IMR-90 (cell line): ENCODE measurements at regions not wholly inside any gene's neighbourhood (a gene's known extent, or its start where the extent isn't known, plus 50 kb on each side); places are given as distances from the start of the nearest gene placed in this dataset.

Source experiments
- ATAC-seq: fragments of 200-7000 bp; cut with Tn5 transposase; 2 replicates; pipeline ENCODE4 v1.9.1; 2020; ENCODE audit warnings: low read depth, mild to moderate bottlenecking, moderate library complexity
- BruUV-seq: library from RNA; stranded (reverse); fragments of 400-500 nt; replicated peaks from 2 replicates; lab custom pipeline; 2021; lab: Mats Ljungman, UMichigan
- CTCF ChIA-PET: fragments of 300-600 bp; formaldehyde crosslinking; extraction: SDS; loops from one replicate; lab custom pipeline; 2021; ENCODE audit warnings: antibody characterized with exemption; lab: Yijun Ruan, JAX
- POLR2A ChIA-PET: fragments of 300-600 bp; sonication (Branson Sonifier 250); formaldehyde crosslinking; loops from one replicate; lab custom pipeline; 2022; ENCODE audit warnings: antibody characterized with exemption; ENCODE audit not compliant: unreplicated experiment; lab: Charles Lee
- DNase-seq: peaks from one replicate; pipeline ENCODE4 v3.0.0; 2013
- H2AFZ ChIP-seq: replicated peaks from 2 replicates; pipeline ENCODE3; 2013; ENCODE audit warnings: low read length, mild to moderate bottlenecking; ENCODE audit not compliant: poor library complexity
- H2AK5ac ChIP-seq: 2 replicates; pipeline ENCODE4 v1.6.1; 2013; ENCODE audit warnings: low read depth, low read length, inconsistent platforms
- H2AK9ac ChIP-seq: replicated peaks from 2 replicates; pipeline ENCODE3; 2013; ENCODE audit warnings: mild to moderate bottlenecking, low read depth, low read length, moderate library complexity; ENCODE audit not compliant: poor library complexity
- H2BK120ac ChIP-seq: 2 replicates; pipeline ENCODE4 v1.6.1; 2013; ENCODE audit warnings: low read depth, low read length, inconsistent platforms
- H2BK15ac ChIP-seq: 3 replicates; pipeline ENCODE4 v1.6.1; 2013; ENCODE audit warnings: low read depth, low read length, inconsistent platforms
- H2BK20ac ChIP-seq: 2 replicates; pipeline ENCODE4 v1.6.1; 2013; ENCODE audit warnings: low read depth, mild to moderate bottlenecking, inconsistent platforms, low read length, moderate library complexity
- H2BK5ac ChIP-seq: 2 replicates; pipeline ENCODE4 v1.6.1; 2013; ENCODE audit warnings: mild to moderate bottlenecking, low read depth, low read length, inconsistent platforms; ENCODE audit not compliant: poor library complexity, severe bottlenecking
- H3K14ac ChIP-seq: replicated peaks from 2 replicates; pipeline ENCODE4 v1.6.1; 2013; ENCODE audit warnings: low read depth, low read length, inconsistent platforms
- H3K18ac ChIP-seq: 2 replicates; pipeline ENCODE4 v1.6.1; 2013; ENCODE audit warnings: low read depth, low read length, control low read depth
- H3K23ac ChIP-seq: 2 replicates; pipeline ENCODE4 v1.6.1; 2013; ENCODE audit warnings: low read depth, low read length, inconsistent platforms
- H3K27ac ChIP-seq: 2 replicates; pipeline ENCODE4 v1.5.1; 2013; ENCODE audit warnings: mild to moderate bottlenecking, control low read depth, low read length; ENCODE audit not compliant: insufficient read depth
- H3K27me3 ChIP-seq: 2 replicates; pipeline ENCODE4 v1.6.1; 2013; ENCODE audit warnings: low read length; ENCODE audit not compliant: control insufficient read depth, insufficient read depth
- H3K36me3 ChIP-seq: 2 replicates; pipeline ENCODE4 v1.6.1; 2013; ENCODE audit warnings: low read length, mixed read lengths; ENCODE audit not compliant: control insufficient read depth, insufficient read depth
- H3K4ac ChIP-seq: 2 replicates; pipeline ENCODE4 v1.6.1; 2013; ENCODE audit warnings: low read depth, low read length, inconsistent platforms
- H3K4me1 ChIP-seq: 2 replicates; pipeline ENCODE4 v1.6.1; 2013; ENCODE audit warnings: low read length, mixed read lengths; ENCODE audit not compliant: control insufficient read depth, insufficient read depth
- H3K4me2 ChIP-seq: 2 replicates; pipeline ENCODE4 v1.6.1; 2013; ENCODE audit warnings: low read depth, mild to moderate bottlenecking, control low read depth, low read length, moderate library complexity
- H3K4me3 ChIP-seq: 2 replicates; pipeline ENCODE4 v1.5.1; 2013; ENCODE audit warnings: low read depth, mild to moderate bottlenecking, control low read depth, low read length, moderate library complexity; ENCODE audit not compliant: insufficient read depth
- H3K56ac ChIP-seq: 2 replicates; pipeline ENCODE4 v1.6.1; 2013; ENCODE audit warnings: low read length, inconsistent platforms; ENCODE audit not compliant: insufficient read depth; ENCODE audit errors: extremely low read depth
- H3K79me1 ChIP-seq, 2 experiments: 2 replicates each; pipeline ENCODE4 v1.6.1; 2013; ENCODE audit warnings: low read length in 2 of 2, inconsistent platforms in 1 of 2, low read depth in 1 of 2
- H3K9ac ChIP-seq: 2 replicates; pipeline ENCODE4 v1.6.1; 2013; ENCODE audit warnings: low read depth, low read length, control low read depth
- H3K9me1 ChIP-seq: 2 replicates; pipeline ENCODE4 v1.6.1; 2013; ENCODE audit warnings: low read length, inconsistent platforms; ENCODE audit not compliant: insufficient read depth
- H3K9me3 ChIP-seq: 2 replicates; pipeline ENCODE4 v1.6.1; 2013; ENCODE audit warnings: low read length; ENCODE audit not compliant: control insufficient read depth, insufficient read depth
- H4K20me1 ChIP-seq: 2 replicates; pipeline ENCODE4 v1.6.1; 2013; ENCODE audit warnings: low read length, inconsistent platforms; ENCODE audit not compliant: insufficient read depth
- H4K5ac ChIP-seq: 2 replicates; pipeline ENCODE4 v1.6.1; 2013; ENCODE audit warnings: mild to moderate bottlenecking, low read depth, low read length, control low read depth
- H4K8ac ChIP-seq, 2 experiments: 2 replicates each; pipeline ENCODE4 v1.6.1; 2013; ENCODE audit warnings: low read depth in 2 of 2, low read length in 2 of 2, control low read depth in 1 of 2, inconsistent platforms in 1 of 2
- H4K91ac ChIP-seq: 2 replicates; pipeline ENCODE4 v1.6.1; 2013; ENCODE audit warnings: low read depth, low read length, inconsistent platforms; ENCODE audit not compliant: insufficient read depth
- CEBPB ChIP-seq: IDR thresholded peaks from 2 replicates; pipeline ENCODE4 v1.6.1; 2012; ENCODE audit warnings: low read depth, low read length, improper control_type of control experiment
- CTCF ChIP-seq: conservative IDR thresholded peaks from 2 replicates; pipeline ENCODE4 v1.5.1; 2012; ENCODE audit warnings: mild to moderate bottlenecking, low read depth, low read length, improper control_type of control experiment
- MAFK ChIP-seq: IDR thresholded peaks from 2 replicates; pipeline ENCODE4 v1.6.1; 2012; ENCODE audit warnings: low read depth, low read length, improper control_type of control experiment
- MAZ ChIP-seq: IDR thresholded peaks from 2 replicates; pipeline ENCODE4 v1.6.1; 2012; ENCODE audit warnings: low read depth, mild to moderate bottlenecking, low read length, improper control_type of control experiment, moderate library complexity, borderline replicate concordance
- MXI1 ChIP-seq: IDR thresholded peaks from 2 replicates; pipeline ENCODE4 v1.6.1; 2012; ENCODE audit warnings: low read depth, mild to moderate bottlenecking, low read length, moderate library complexity, borderline replicate concordance
- POLR2A ChIP-seq: IDR thresholded peaks from 2 replicates; pipeline ENCODE4 v1.6.1; 2012; ENCODE audit warnings: mild to moderate bottlenecking, low read depth, low read length
- RAD21 ChIP-seq: IDR thresholded peaks from 2 replicates; pipeline ENCODE4 v1.6.1; 2012; ENCODE audit warnings: low read length, improper control_type of control experiment
- RCOR1 ChIP-seq: IDR thresholded peaks from 2 replicates; pipeline ENCODE4 v1.6.1; 2012; ENCODE audit warnings: mild to moderate bottlenecking, low read length, improper control_type of control experiment; ENCODE audit not compliant: insufficient replicate concordance
- RFX5 ChIP-seq: IDR thresholded peaks from 2 replicates; pipeline ENCODE4 v1.8.0; 2012; ENCODE audit warnings: low read depth, mild to moderate bottlenecking, low read length, moderate library complexity
- SMC3 ChIP-seq: fragments of 150-350 bp; IDR thresholded peaks from 2 replicates; pipeline ENCODE4 v1.6.1; 2016; ENCODE audit warnings: low read depth, mild to moderate bottlenecking, antibody characterized with exemption, low read length, moderate library complexity
- WGBS, 2 experiments: methylation state at CpG; one replicate each; pipeline versions ENCODE4 v1.1.5 to v1.1.7; 2013; ENCODE audit warnings: missing lambda C conversion rate in 2 of 2; ENCODE audit not compliant: insufficient read length in 1 of 2; ENCODE audit errors: extremely low coverage in 2 of 2; 5-methylcytosine and 5-hydroxymethylcytosine counted together
- dilution Hi-C: fragments of 300-500 bp; cut with HindIII; formaldehyde crosslinking; loops from one replicate; pipeline ENCODE4 v1.14.3; 2018; ENCODE audit warnings: low sequenced_read_pairs; ENCODE audit not compliant: unreplicated experiment
- in situ Hi-C: fragments of 300-500 bp; cut with MboI; formaldehyde crosslinking; loops from 3 replicates; pipeline ENCODE4 v1.14.3; 2019; ENCODE audit warnings: low sequenced_read_pairs, inconsistent platforms, mixed read lengths
- intact Hi-C: fragments of 100-400 bp; cut with micrococcal nuclease; formaldehyde crosslinking; loops from 2 replicates; pipeline ENCODE4 v1.10.0; 2022
- TF ChIP-seq, protein P1 (sequence below): fragments of 150-350 bp; IDR thresholded peaks from 2 replicates; pipeline ENCODE4 v1.6.1; 2017; ENCODE audit warnings: mild to moderate bottlenecking, antibody characterized with exemption, low read length, low read depth

DNA sequence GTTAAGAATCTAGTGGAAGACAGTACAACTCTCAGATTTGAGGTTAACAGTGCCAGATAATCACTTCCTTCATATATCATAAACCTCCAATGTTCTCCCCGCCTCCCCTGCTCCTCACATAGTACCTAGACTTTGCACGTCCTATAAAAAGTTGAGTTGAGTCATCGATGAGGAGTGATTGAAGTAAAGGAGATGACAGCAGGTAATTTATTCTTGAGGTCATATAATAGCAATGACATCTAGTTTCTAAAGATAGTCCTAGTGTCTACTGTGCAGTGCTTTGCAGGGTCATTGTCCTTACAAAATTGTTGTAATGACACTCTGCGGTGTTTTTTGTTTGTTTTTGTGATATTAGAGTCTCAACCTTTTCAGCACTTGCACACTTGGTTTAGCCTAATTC, 510.5 kb upstream of the LRFN5 start:
- WGBS, 2 experiments = no CpG with 5 or more reads among the region's 4 CpGs
- POLR2A ChIA-PET = no interaction called here

More for the DNA sequence above, 510.5 kb upstream of the LRFN5 start:
- Histone ChIP-seq H3K4me2 (no peak overlapping the region), H3K56ac (no peak overlapping the region), H3K4ac (no peak overlapping the region), H3K9me1 (no peaks in the 10 kb centered on the region), H4K5ac (no peak overlapping the region), H3K4me1 (no peaks in the 10 kb centered on the region), H2AK9ac (no peak overlapping the region), H3K14ac (no peak overlapping the region), H2BK120ac (no peak overlapping the region), H3K18ac (no peak overlapping the region), H3K23ac (no peak overlapping the region), H3K4me3 (no peak overlapping the region), H2AFZ (no peak overlapping the region), H2BK15ac (no peak overlapping the region), H2BK5ac (no peak overlapping the region), H2BK20ac (no peak overlapping the region), H3K9ac (no peak overlapping the region), H3K36me3 (no peaks in the 10 kb centered on the region), H3K27me3 (no peaks in the 10 kb centered on the region), H2AK5ac (no peak overlapping the region), H4K8ac (no peak overlapping the region), H3K79me1 (no peaks in the 10 kb centered on the region), H3K27ac (no peak overlapping the region), H3K9me3 (peaks cover 5% of the 10 kb centered on the region; the same call in 1 of the 2 replicates), H4K20me1 (no peaks in the 10 kb centered on the region), H4K91ac (no peak overlapping the region)
- dilution Hi-C loops = no loop called here
- CTCF ChIA-PET = no interaction called here
- BruUV-seq = no TSS peak
- ATAC-seq = no peak
- intact Hi-C loops = no loop called here
- TF ChIP-seq MAFK (no peak), RFX5 (no peak), MXI1 (no peak), CEBPB (no peak), POLR2A (no peak), RAD21 (no peak), MAZ (no peak), RCOR1 (no peak), SMC3 (no peak), CTCF (no peak)
- TF ChIP-seq, protein P1, sequence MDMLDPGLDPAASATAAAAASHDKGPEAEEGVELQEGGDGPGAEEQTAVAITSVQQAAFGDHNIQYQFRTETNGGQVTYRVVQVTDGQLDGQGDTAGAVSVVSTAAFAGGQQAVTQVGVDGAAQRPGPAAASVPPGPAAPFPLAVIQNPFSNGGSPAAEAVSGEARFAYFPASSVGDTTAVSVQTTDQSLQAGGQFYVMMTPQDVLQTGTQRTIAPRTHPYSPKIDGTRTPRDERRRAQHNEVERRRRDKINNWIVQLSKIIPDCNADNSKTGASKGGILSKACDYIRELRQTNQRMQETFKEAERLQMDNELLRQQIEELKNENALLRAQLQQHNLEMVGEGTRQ = no peak
- DNase-seq = no peak
- in situ Hi-C loops = no loop called here
